SK-N-SH (cell line): ENCODE measurements at regions not wholly inside any gene's neighbourhood (a gene's known extent, or its start where the extent isn't known, plus 50 kb on each side); places are given as distances from the start of the nearest gene placed in this dataset.

Experiments
- CTCF ChIA-PET: fragments of 300-600, 350-600 bp; formaldehyde crosslinking; extraction: SDS; loops from one replicate; lab custom pipeline; 2021; lab: Yijun Ruan, JAX
- POLR2A ChIA-PET: fragments of 350-600 bp; sonication (Branson Sonifier 250); formaldehyde crosslinking; extraction: SDS; loops from one replicate; lab custom pipeline; 2020; ENCODE audit warnings: antibody characterized with exemption, inconsistent platforms; lab: Yijun Ruan, JAX
- DNase-seq: peaks from one replicate; pipeline ENCODE4 v3.0.0; 2012
- H2AFZ ChIP-seq: fragments of 200-600 bp; sonication (generic); 2 replicates; pipeline ENCODE4 v1.8.1; 2016; ENCODE audit warnings: antibody characterized with exemption, mild to moderate bottlenecking, low read depth
- H3F3A ChIP-seq: fragments of 200-600 bp; sonication (generic); replicated peaks from 2 replicates; pipeline ENCODE3; 2016; ENCODE audit warnings: antibody characterized with exemption, mild to moderate bottlenecking; ENCODE audit not compliant: insufficient read depth
- H3K27ac ChIP-seq, 2 experiments: fragments of 200-500 bp in 1 of 2; fragments of 200-600 bp in 1 of 2; sonication (Bioruptor generic) in 1 of 2; sonication (generic), shearing (Covaris generic) in 1 of 2; 2 replicates each; pipeline versions ENCODE4 v1.5.1 to v1.6.1; 2014 to 2016; ENCODE audit warnings: low read depth in 2 of 2, inconsistent platforms in 1 of 2, low read length in 1 of 2, mild to moderate bottlenecking in 1 of 2, mixed read lengths in 1 of 2
- H3K27me3 ChIP-seq: fragments of 200-600 bp; sonication (generic), shearing (Covaris generic); 2 replicates; pipeline ENCODE4 v1.6.1; 2016; ENCODE audit warnings: mixed run types; ENCODE audit not compliant: insufficient read depth
- H3K36me3 ChIP-seq, 2 experiments: fragments of 200-500 bp in 1 of 2; fragments of 200-600 bp in 1 of 2; sonication (Bioruptor generic) in 1 of 2; sonication (generic) in 1 of 2; replicated peaks in 1 of 2; 2 replicates each; pipeline versions ENCODE3 to v1.5.1; 2014 to 2016; ENCODE audit warnings: low read length in 1 of 2, mild to moderate bottlenecking in 1 of 2; ENCODE audit not compliant: insufficient read depth in 2 of 2, control insufficient read depth in 1 of 2
- H3K4me1 ChIP-seq, 2 experiments: fragments of 200-500 bp in 1 of 2; fragments of 200-600 bp in 1 of 2; sonication (Bioruptor generic) in 1 of 2; sonication (generic), shearing (Covaris generic) in 1 of 2; 2 replicates each; pipeline versions ENCODE4 v1.5.1 to v1.6.1; 2014 to 2016; ENCODE audit warnings: low read depth in 1 of 2, low read length in 1 of 2, mixed run types in 1 of 2; ENCODE audit not compliant: insufficient read depth in 2 of 2, control insufficient read depth in 1 of 2
- H3K4me2 ChIP-seq: fragments of 200-600 bp; sonication (generic), shearing (Covaris generic); 2 replicates; pipeline ENCODE4 v1.6.1; 2017; ENCODE audit warnings: mixed run types
- H3K4me3 ChIP-seq, 2 experiments: fragments of 200-500 bp in 1 of 2; fragments of 200-600 bp in 1 of 2; sonication (Bioruptor generic) in 1 of 2; sonication (generic), shearing (Covaris generic) in 1 of 2; 2 replicates each; pipeline versions ENCODE4 v1.5.1 to v1.8.1; 2014 to 2016; ENCODE audit warnings: low read depth in 2 of 2, inconsistent platforms in 1 of 2, low read length in 1 of 2, mild to moderate bottlenecking in 1 of 2, mixed read lengths in 1 of 2, moderate library complexity in 1 of 2
- H3K79me2 ChIP-seq: fragments of 200-600 bp; sonication (generic); 2 replicates; pipeline ENCODE4 v1.8.1; 2017; ENCODE audit warnings: mild to moderate bottlenecking; ENCODE audit not compliant: insufficient read depth
- H3K9ac ChIP-seq: fragments of 200-600 bp; sonication (generic); 2 replicates; pipeline ENCODE4 v1.6.1; 2017; ENCODE audit warnings: mixed run types
- H3K9me2 ChIP-seq: fragments of 200-600 bp; sonication (generic); 2 replicates; pipeline ENCODE4 v1.6.1; 2017; ENCODE audit warnings: mixed run types
- H3K9me3 ChIP-seq: fragments of 200-600 bp; sonication (generic); 2 replicates; pipeline ENCODE4 v1.6.1; 2017; ENCODE audit warnings: mixed run types, mild to moderate bottlenecking, moderate library complexity
- H4K20me1 ChIP-seq: fragments of 200-600 bp; sonication (generic); 2 replicates; pipeline ENCODE4 v1.6.1; 2017; ENCODE audit warnings: mild to moderate bottlenecking, mixed run types; ENCODE audit not compliant: insufficient read depth
- EP300 ChIP-seq, 2 experiments: IDR thresholded peaks; 2 replicates each; pipeline versions ENCODE4 v1.4.0 to v1.6.1; 2012; ENCODE audit warnings: borderline replicate concordance in 1 of 2, low read depth in 1 of 2, low read length in 1 of 2
- FOSL2 ChIP-seq: IDR thresholded peaks from 2 replicates; pipeline ENCODE4 v1.4.0; 2012; ENCODE audit warnings: low read depth, mild to moderate bottlenecking, moderate library complexity, borderline replicate concordance
- FOXJ3 ChIP-seq: sonication (generic); formaldehyde crosslinking; IDR thresholded peaks from 2 replicates; pipeline ENCODE4 v1.5.1; 2020; ENCODE audit warnings: mild to moderate bottlenecking, missing genetic modification reagents
- FOXM1 ChIP-seq: IDR thresholded peaks from 2 replicates; pipeline ENCODE4 v1.4.0; 2012; ENCODE audit warnings: low read depth, mild to moderate bottlenecking
- GATA2 ChIP-seq: sonication (generic); formaldehyde crosslinking; IDR thresholded peaks from 2 replicates; pipeline ENCODE4 v1.5.0; 2020; ENCODE audit warnings: mild to moderate bottlenecking, missing genetic modification reagents
- JUND ChIP-seq: IDR thresholded peaks from 2 replicates; pipeline ENCODE4 v1.4.0; 2012
- NRF1 ChIP-seq: IDR thresholded peaks from 2 replicates; pipeline ENCODE4 v1.6.1; 2012; ENCODE audit warnings: low read depth, mild to moderate bottlenecking, low read length
- RCOR1 ChIP-seq: fragments of 150-350 bp; IDR thresholded peaks from 2 replicates; pipeline ENCODE4 v1.6.1; 2017; ENCODE audit warnings: antibody characterized with exemption, low read length
- TCF12 ChIP-seq: IDR thresholded peaks from 2 replicates; pipeline ENCODE4 v1.4.0; 2012
- YY1 ChIP-seq: IDR thresholded peaks from 2 replicates; pipeline ENCODE4 v1.4.0; 2012; ENCODE audit warnings: low read depth, mild to moderate bottlenecking
- WGBS: methylation state at CpG from one replicate; pipeline ENCODE4 v1.1.6; 2017; ENCODE audit warnings: low lambda C conversion rate; 5-methylcytosine and 5-hydroxymethylcytosine counted together
- TF ChIP-seq, protein P1 (sequence below): IDR thresholded peaks from 2 replicates; pipeline ENCODE4 v1.4.0; 2012; ENCODE audit warnings: low read depth, borderline replicate concordance
- TF ChIP-seq, protein P2 (sequence below): IDR thresholded peaks from 2 replicates; pipeline ENCODE4 v1.4.0; 2012; ENCODE audit warnings: low read depth
- TF ChIP-seq, protein P3 (sequence below): IDR thresholded peaks from 2 replicates; pipeline ENCODE4 v1.6.1; 2012; ENCODE audit warnings: mild to moderate bottlenecking, low read depth, low read length, moderate library complexity
- TF ChIP-seq, protein P4 (sequence below): IDR thresholded peaks from 2 replicates; pipeline ENCODE4; 2012
- TF ChIP-seq, protein P5 (sequence below): fragments of 150-350 bp; IDR thresholded peaks from 2 replicates; pipeline ENCODE4 v1.6.1; 2016; ENCODE audit warnings: mild to moderate bottlenecking, low read depth, low read length
- TF ChIP-seq, protein P6 (sequence below): fragments of 200-600 bp; sonication (generic); IDR thresholded peaks from 2 replicates; pipeline ENCODE4 v1.6.1; 2017; ENCODE audit warnings: antibody characterized with exemption, mild to moderate bottlenecking, moderate library complexity

DNA sequence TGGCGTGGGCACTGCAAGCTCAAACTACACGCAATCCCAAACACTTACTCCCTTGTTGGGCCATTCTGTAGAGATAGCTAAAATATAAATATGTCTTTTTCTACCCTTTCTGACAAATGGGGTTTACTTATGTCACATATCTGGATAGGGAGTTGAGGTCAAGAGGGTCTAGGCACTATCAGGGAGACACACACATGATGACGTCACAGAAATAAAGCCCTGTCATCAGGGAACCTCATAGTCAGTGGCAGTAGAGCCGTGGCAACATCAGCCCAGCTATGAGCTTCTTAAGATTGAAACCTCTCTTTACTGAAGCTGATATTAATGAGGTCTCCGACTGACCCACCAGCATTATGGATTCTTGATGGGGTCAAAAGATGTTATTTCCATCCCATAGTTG is 234.6 kb upstream of the CDH7 start:
- no peaks in the 10 kb centered on the region for H3F3A ChIP-seq
- H4K20me1 ChIP-seq = no peaks in the 10 kb centered on the region
- H2AFZ ChIP-seq = no peak overlapping the region
- H3K27me3 ChIP-seq = no peaks in the 10 kb centered on the region
- WGBS = 30% methylated on average over 5 of the region's 5 CpGs
- no peaks in the 10 kb centered on the region for H3K4me1 ChIP-seq
- no peaks in the 10 kb centered on the region for H3K36me3 ChIP-seq
- CTCF ChIA-PET = no interaction called here
- no peaks in the 10 kb centered on the region for H3K9me2 ChIP-seq
- POLR2A ChIA-PET = no interaction called here
- H3K79me2 ChIP-seq = no peaks in the 10 kb centered on the region
- H3K9me3 ChIP-seq = no peaks in the 10 kb centered on the region
- H3K4me3 ChIP-seq = no peak overlapping the region
- no peak overlapping the region for H3K9ac ChIP-seq
- no peak overlapping the region for H3K4me2 ChIP-seq
- H3K27ac ChIP-seq = no peak overlapping the region
- TF ChIP-seq, protein P1, sequence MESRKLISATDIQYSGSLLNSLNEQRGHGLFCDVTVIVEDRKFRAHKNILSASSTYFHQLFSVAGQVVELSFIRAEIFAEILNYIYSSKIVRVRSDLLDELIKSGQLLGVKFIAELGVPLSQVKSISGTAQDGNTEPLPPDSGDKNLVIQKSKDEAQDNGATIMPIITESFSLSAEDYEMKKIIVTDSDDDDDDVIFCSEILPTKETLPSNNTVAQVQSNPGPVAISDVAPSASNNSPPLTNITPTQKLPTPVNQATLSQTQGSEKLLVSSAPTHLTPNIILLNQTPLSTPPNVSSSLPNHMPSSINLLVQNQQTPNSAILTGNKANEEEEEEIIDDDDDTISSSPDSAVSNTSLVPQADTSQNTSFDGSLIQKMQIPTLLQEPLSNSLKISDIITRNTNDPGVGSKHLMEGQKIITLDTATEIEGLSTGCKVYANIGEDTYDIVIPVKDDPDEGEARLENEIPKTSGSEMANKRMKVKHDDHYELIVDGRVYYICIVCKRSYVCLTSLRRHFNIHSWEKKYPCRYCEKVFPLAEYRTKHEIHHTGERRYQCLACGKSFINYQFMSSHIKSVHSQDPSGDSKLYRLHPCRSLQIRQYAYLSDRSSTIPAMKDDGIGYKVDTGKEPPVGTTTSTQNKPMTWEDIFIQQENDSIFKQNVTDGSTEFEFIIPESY = no peak
- DNase-seq = no peak

DNA sequence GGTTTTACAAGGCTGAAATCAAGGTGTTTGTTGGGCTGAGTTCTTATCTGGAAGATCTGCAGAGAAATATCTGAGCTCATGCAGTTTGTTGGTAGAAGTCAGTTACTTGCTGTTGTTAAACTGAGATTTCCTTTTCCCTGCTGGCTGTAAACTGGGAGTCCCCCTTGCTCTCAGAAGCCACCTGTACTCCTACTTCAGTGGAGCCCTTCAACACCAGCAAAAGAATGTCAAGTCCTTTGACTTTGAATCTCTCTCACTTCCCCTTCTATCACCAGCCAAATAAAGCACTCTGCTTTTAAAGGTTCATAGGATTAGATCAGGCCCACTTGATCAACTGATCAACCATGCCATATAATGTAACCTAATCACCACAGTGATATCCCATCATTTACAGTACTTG is 252.2 kb upstream of the CDH7 start:
- H3K27ac ChIP-seq = no peak overlapping the region
- ChIA-PET POLR2A (no interaction called here), CTCF (no interaction called here)
- H3K27me3 ChIP-seq = no peaks in the 10 kb centered on the region
- no peak for DNase-seq
- no peaks in the 10 kb centered on the region for H3F3A ChIP-seq
- no peak overlapping the region for H3K4me2 ChIP-seq
- no peaks in the 10 kb centered on the region for H3K36me3 ChIP-seq
- no peak overlapping the region for H3K4me3 ChIP-seq
- no peaks in the 10 kb centered on the region for H4K20me1 ChIP-seq
- no peaks in the 10 kb centered on the region for H3K9me2 ChIP-seq
- H3K9me3 ChIP-seq = no peaks in the 10 kb centered on the region
- H3K4me1 ChIP-seq = no peaks in the 10 kb centered on the region
- no peaks in the 10 kb centered on the region for H3K79me2 ChIP-seq
- no peak overlapping the region for H3K9ac ChIP-seq
- H2AFZ ChIP-seq = no peak overlapping the region
- TF ChIP-seq, protein P2, sequence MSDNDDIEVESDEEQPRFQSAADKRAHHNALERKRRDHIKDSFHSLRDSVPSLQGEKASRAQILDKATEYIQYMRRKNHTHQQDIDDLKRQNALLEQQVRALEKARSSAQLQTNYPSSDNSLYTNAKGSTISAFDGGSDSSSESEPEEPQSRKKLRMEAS = no peak
- no peak for TF ChIP-seq RCOR1
- TF ChIP-seq, protein P3, sequence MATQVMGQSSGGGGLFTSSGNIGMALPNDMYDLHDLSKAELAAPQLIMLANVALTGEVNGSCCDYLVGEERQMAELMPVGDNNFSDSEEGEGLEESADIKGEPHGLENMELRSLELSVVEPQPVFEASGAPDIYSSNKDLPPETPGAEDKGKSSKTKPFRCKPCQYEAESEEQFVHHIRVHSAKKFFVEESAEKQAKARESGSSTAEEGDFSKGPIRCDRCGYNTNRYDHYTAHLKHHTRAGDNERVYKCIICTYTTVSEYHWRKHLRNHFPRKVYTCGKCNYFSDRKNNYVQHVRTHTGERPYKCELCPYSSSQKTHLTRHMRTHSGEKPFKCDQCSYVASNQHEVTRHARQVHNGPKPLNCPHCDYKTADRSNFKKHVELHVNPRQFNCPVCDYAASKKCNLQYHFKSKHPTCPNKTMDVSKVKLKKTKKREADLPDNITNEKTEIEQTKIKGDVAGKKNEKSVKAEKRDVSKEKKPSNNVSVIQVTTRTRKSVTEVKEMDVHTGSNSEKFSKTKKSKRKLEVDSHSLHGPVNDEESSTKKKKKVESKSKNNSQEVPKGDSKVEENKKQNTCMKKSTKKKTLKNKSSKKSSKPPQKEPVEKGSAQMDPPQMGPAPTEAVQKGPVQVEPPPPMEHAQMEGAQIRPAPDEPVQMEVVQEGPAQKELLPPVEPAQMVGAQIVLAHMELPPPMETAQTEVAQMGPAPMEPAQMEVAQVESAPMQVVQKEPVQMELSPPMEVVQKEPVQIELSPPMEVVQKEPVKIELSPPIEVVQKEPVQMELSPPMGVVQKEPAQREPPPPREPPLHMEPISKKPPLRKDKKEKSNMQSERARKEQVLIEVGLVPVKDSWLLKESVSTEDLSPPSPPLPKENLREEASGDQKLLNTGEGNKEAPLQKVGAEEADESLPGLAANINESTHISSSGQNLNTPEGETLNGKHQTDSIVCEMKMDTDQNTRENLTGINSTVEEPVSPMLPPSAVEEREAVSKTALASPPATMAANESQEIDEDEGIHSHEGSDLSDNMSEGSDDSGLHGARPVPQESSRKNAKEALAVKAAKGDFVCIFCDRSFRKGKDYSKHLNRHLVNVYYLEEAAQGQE = no peak
- no peak for TF ChIP-seq EP300 (IDR thresholded peaks at IDR 0.05; ENCODE audit: borderline replicate concordance in 1 of 2, low read depth in 1 of 2, low read length in 1 of 2)
- TF ChIP-seq TCF12 = no peak
- TF ChIP-seq NRF1 = no peak
- TF ChIP-seq, protein P4, sequence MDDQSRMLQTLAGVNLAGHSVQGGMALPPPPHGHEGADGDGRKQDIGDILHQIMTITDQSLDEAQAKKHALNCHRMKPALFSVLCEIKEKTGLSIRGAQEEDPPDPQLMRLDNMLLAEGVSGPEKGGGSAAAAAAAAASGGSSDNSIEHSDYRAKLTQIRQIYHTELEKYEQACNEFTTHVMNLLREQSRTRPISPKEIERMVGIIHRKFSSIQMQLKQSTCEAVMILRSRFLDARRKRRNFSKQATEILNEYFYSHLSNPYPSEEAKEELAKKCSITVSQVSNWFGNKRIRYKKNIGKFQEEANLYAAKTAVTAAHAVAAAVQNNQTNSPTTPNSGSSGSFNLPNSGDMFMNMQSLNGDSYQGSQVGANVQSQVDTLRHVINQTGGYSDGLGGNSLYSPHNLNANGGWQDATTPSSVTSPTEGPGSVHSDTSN = no peak
- no peak for TF ChIP-seq JUND
- TF ChIP-seq, protein P1 = no peak
- no peak for TF ChIP-seq FOXJ3
- TF ChIP-seq GATA2 = no peak
- TF ChIP-seq YY1 = no peak
- no peak for TF ChIP-seq FOXM1
- TF ChIP-seq, protein P5, sequence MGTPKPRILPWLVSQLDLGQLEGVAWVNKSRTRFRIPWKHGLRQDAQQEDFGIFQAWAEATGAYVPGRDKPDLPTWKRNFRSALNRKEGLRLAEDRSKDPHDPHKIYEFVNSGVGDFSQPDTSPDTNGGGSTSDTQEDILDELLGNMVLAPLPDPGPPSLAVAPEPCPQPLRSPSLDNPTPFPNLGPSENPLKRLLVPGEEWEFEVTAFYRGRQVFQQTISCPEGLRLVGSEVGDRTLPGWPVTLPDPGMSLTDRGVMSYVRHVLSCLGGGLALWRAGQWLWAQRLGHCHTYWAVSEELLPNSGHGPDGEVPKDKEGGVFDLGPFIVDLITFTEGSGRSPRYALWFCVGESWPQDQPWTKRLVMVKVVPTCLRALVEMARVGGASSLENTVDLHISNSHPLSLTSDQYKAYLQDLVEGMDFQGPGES = no peak
- TF ChIP-seq, protein P6, sequence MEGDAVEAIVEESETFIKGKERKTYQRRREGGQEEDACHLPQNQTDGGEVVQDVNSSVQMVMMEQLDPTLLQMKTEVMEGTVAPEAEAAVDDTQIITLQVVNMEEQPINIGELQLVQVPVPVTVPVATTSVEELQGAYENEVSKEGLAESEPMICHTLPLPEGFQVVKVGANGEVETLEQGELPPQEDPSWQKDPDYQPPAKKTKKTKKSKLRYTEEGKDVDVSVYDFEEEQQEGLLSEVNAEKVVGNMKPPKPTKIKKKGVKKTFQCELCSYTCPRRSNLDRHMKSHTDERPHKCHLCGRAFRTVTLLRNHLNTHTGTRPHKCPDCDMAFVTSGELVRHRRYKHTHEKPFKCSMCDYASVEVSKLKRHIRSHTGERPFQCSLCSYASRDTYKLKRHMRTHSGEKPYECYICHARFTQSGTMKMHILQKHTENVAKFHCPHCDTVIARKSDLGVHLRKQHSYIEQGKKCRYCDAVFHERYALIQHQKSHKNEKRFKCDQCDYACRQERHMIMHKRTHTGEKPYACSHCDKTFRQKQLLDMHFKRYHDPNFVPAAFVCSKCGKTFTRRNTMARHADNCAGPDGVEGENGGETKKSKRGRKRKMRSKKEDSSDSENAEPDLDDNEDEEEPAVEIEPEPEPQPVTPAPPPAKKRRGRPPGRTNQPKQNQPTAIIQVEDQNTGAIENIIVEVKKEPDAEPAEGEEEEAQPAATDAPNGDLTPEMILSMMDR = no peak
- TF ChIP-seq FOSL2 = no peak
